A549 (cell line): ENCODE measurements at regions not wholly inside any gene's neighbourhood (a gene's known extent, or its start where the extent isn't known, plus 50 kb on each side); places are given as distances from the start of the nearest gene placed in this dataset.

Experiments used
- ATAC-seq, 2 experiments: fragments of 200-7000 bp in 1 of 2; fragments of >200 bp in 1 of 2; cut with Nextera tagmentation in 1 of 2; cut with Tn5 transposase in 1 of 2; 3 replicates each; pipeline versions ENCODE4 v1.8.0 to v1.9.1; 2018 to 2020; ENCODE audit warnings: mild to moderate bottlenecking in 1 of 2, moderate library complexity in 1 of 2
- CTCF ChIA-PET: fragments of 300-600 bp; sonication (Branson Sonifier 250); formaldehyde crosslinking; extraction: SDS; loops from one replicate; lab custom pipeline; 2021; ENCODE audit warnings: antibody characterized with exemption, inconsistent platforms; lab: Yijun Ruan, JAX
- POLR2A ChIA-PET: fragments of 350-600 bp; formaldehyde crosslinking; extraction: SDS; loops from one replicate; lab custom pipeline; 2021; ENCODE audit warnings: antibody characterized with exemption, inconsistent platforms; lab: Yijun Ruan, JAX
- DNase-seq, 2 experiments: peaks; one replicate each; pipeline versions ENCODE4 v3.0.0 to v3.0.0-alpha.2; 2011 to 2016; ENCODE audit warnings: low read depth in 1 of 2, low spot score in 1 of 2
- FAIRE-seq: peaks from 2 replicates; lab custom pipeline; 2011; peaks lifted over from hg19 to GRCh38; lab: Jason Lieb, UNC
- H3K27ac ChIP-seq, 2 experiments: fragments of >200 bp; sonication (Bioruptor Twin); formaldehyde crosslinking; 3 replicates each; pipeline ENCODE4 v1.5.1; 2016 to 2017
- H3K4me1 ChIP-seq: fragments of >200 bp; sonication (Bioruptor Twin); formaldehyde crosslinking; 3 replicates; pipeline ENCODE4 v1.6.1; 2016
- H3K4me2 ChIP-seq: fragments of >200 bp; sonication (Bioruptor Twin); formaldehyde crosslinking; 3 replicates; pipeline ENCODE4 v1.6.1; 2016
- H3K4me3 ChIP-seq: fragments of >200 bp; sonication (Bioruptor Twin); formaldehyde crosslinking; 3 replicates; pipeline ENCODE4 v1.5.1; 2016
- H3K9me3 ChIP-seq: fragments of >200 bp; sonication (Bioruptor Twin); formaldehyde crosslinking; 3 replicates; pipeline ENCODE4 v1.6.1; 2016
- BCL3 ChIP-seq: fragments of >200 bp; sonication (Bioruptor Twin); formaldehyde crosslinking; IDR thresholded peaks from 3 replicates; pipeline ENCODE4 v1.6.1; 2016
- CEBPB ChIP-seq, 2 experiments: fragments of >200 bp in 1 of 2; sonication (Bioruptor Twin) in 1 of 2; formaldehyde crosslinking in 1 of 2; IDR thresholded peaks; 2 replicates each; pipeline ENCODE4 v1.6.1; 2012 to 2016
- CHD4 ChIP-seq: fragments of 200-600 bp; sonication (generic); IDR thresholded peaks from 2 replicates; pipeline ENCODE4 v1.6.1; 2016; ENCODE audit warnings: antibody characterized with exemption, mild to moderate bottlenecking, borderline replicate concordance
- CTCF ChIP-seq: fragments of >200 bp; sonication (Bioruptor Twin); formaldehyde crosslinking; IDR thresholded peaks from 3 replicates; pipeline ENCODE4 v1.5.1; 2016
- EP300 ChIP-seq, 2 experiments: fragments of >200 bp; sonication (Bioruptor Twin); formaldehyde crosslinking; IDR thresholded peaks; 2 replicates in 1 of 2; 3 replicates in 1 of 2; pipeline ENCODE4 v1.6.1; 2016 to 2017
- FOSB ChIP-seq: fragments of 250-450 bp; sonication (Bioruptor Pico); IDR thresholded peaks from 2 replicates; pipeline ENCODE4 v1.5.0; 2020; ENCODE audit warnings: mild to moderate bottlenecking, moderate library complexity
- FOXS1 ChIP-seq: fragments of 250-450 bp; sonication (Bioruptor Pico); IDR thresholded peaks from 2 replicates; pipeline ENCODE4 v1.5.0; 2020; ENCODE audit warnings: mild to moderate bottlenecking, moderate library complexity
- GATA3 ChIP-seq: IDR thresholded peaks from 2 replicates; pipeline ENCODE4 v1.6.1; 2012; ENCODE audit warnings: borderline replicate concordance
- HOXA7 ChIP-seq: fragments of 250-450 bp; sonication (Bioruptor Pico); IDR thresholded peaks from 2 replicates; pipeline ENCODE4 v1.5.0; 2020; ENCODE audit warnings: mild to moderate bottlenecking, moderate library complexity
- JUNB ChIP-seq: fragments of >200 bp; sonication (Bioruptor Twin); formaldehyde crosslinking; IDR thresholded peaks from 2 replicates; pipeline ENCODE4 v1.6.1; 2016
- KDM1A ChIP-seq: fragments of 200-600 bp; sonication (generic); IDR thresholded peaks from 2 replicates; pipeline ENCODE4 v1.6.1; 2016; ENCODE audit warnings: low read depth, mild to moderate bottlenecking
- KDM5A ChIP-seq: fragments of 200-600 bp; sonication (generic); IDR thresholded peaks from 2 replicates; pipeline ENCODE4 v1.6.1; 2016; ENCODE audit warnings: antibody characterized with exemption, mild to moderate bottlenecking
- NFE2L2 ChIP-seq: fragments of 150-350 bp; conservative IDR thresholded peaks from 2 replicates; pipeline ENCODE4 v1.6.1; 2014; ENCODE audit warnings: low read length
- NPAS2 ChIP-seq: fragments of 250-450 bp; sonication (Bioruptor Pico); IDR thresholded peaks from 2 replicates; pipeline ENCODE4 v1.8.0; 2022; ENCODE audit warnings: mild to moderate bottlenecking, moderate library complexity, borderline replicate concordance
- PBX3 ChIP-seq: IDR thresholded peaks from 2 replicates; pipeline ENCODE4 v1.6.1; 2012
- PHF8 ChIP-seq: fragments of 200-600 bp; sonication (generic); IDR thresholded peaks from 2 replicates; pipeline ENCODE4 v1.6.1; 2016; ENCODE audit warnings: low read depth, mild to moderate bottlenecking, antibody characterized with exemption, moderate library complexity, borderline replicate concordance
- RCOR1 ChIP-seq: fragments of 150-350 bp; IDR thresholded peaks from 2 replicates; pipeline ENCODE4 v1.6.1; 2014; ENCODE audit warnings: antibody characterized with exemption, low read length, low read depth
- REST ChIP-seq: fragments of 200-600 bp; sonication (generic); IDR thresholded peaks from 2 replicates; pipeline ENCODE4 v1.6.1; 2016; ENCODE audit warnings: antibody characterized with exemption, mild to moderate bottlenecking, moderate library complexity
- RNF2 ChIP-seq: fragments of 200-600 bp; sonication (generic); IDR thresholded peaks from 2 replicates; pipeline ENCODE4 v1.6.1; 2016; ENCODE audit warnings: low read depth, mild to moderate bottlenecking, antibody characterized with exemption, moderate library complexity, borderline replicate concordance
- SREBF2 ChIP-seq: fragments of 450-650 bp; IDR thresholded peaks from 2 replicates; pipeline ENCODE4 v1.6.1; 2014; ENCODE audit warnings: mild to moderate bottlenecking, moderate library complexity
- USF2 ChIP-seq: fragments of 450-650 bp; IDR thresholded peaks from 2 replicates; pipeline ENCODE4 v1.6.1; 2014; ENCODE audit warnings: antibody characterized with exemption
- ZC3H11A ChIP-seq: fragments of 450-650 bp; IDR thresholded peaks from 2 replicates; pipeline ENCODE4 v1.6.1; 2014; ENCODE audit warnings: antibody characterized with exemption, mild to moderate bottlenecking
- ZFP36 ChIP-seq: fragments of 450-650 bp; IDR thresholded peaks from 2 replicates; pipeline ENCODE4 v1.6.1; 2014; ENCODE audit warnings: borderline replicate concordance; ENCODE audit not compliant: partially characterized antibody
- WGBS: methylation state at CpG from one replicate; pipeline ENCODE4 v1.1.6; 2017; ENCODE audit errors: missing lambda C conversion rate; 5-methylcytosine and 5-hydroxymethylcytosine counted together

- no peak overlapping the region for H3K4me3 ChIP-seq
- no peaks in the 10 kb centered on the region for H3K9me3 ChIP-seq
- POLR2A ChIA-PET = no interaction called here
- WGBS = 69% methylated on average over 2 of the region's 2 CpGs
- peaks cover 31% of the 10 kb centered on the region; the same call in 2 of the 3 replicates for H3K4me1 ChIP-seq
- H3K27ac ChIP-seq = peak overlapping the region; percentile 10 to 75; a peak in 4 of 6 replicates
- H3K4me2 ChIP-seq = no peak overlapping the region
- ATAC-seq = no peak
- no peak for DNase-seq
- TF ChIP-seq HOXA7 (CRISPR knock-in tag) (no peak), GATA3 (0 out of 2 replicates have a peak, but pooled peaks have one; percentile 16)
- no peak for FAIRE-seq
- CTCF ChIA-PET = no interaction called here
Observed at GRCh38 chr6:11412011-11412424, 125.5 kb upstream of the TMEM170B start.

- no peak for TF ChIP-seq CEBPB (IDR thresholded peaks at IDR 0.05)
- TF ChIP-seq FOSB (CRISPR knock-in tag) = no peak
- no peak for TF ChIP-seq SREBF2
- TF ChIP-seq NFE2L2 = no peak
- no peak for TF ChIP-seq RCOR1
- TF ChIP-seq CHD4 = no peak
- TF ChIP-seq JUNB = no peak
- no peak for TF ChIP-seq CTCF
- WGBS = 95% methylated on average over 3 of the region's 3 CpGs
- no peak overlapping the region for H3K4me2 ChIP-seq
- ATAC-seq (no peak), DNase-seq (no peak), FAIRE-seq (no peak)
- H3K9me3 ChIP-seq = no peaks in the 10 kb centered on the region
- no peak overlapping the region for H3K4me3 ChIP-seq
- H3K27ac ChIP-seq = peak overlapping the region; percentile 2 to 75; a peak in 4 of 6 replicates
- ChIA-PET POLR2A (interaction anchor here (0.9 kb wide), 1 partner anchor 96 kb away, joined by 3 read pairs; no protein-coding TSS in a partner anchor), CTCF (no interaction called here)
- peaks cover 31% of the 10 kb centered on the region; the same call in 2 of the 3 replicates for H3K4me1 ChIP-seq
Observed at GRCh38 chr6:11411593-11411992, 126.0 kb upstream of the TMEM170B start.

- Histone ChIP-seq H3K4me2 (no peak overlapping the region), H3K27ac (peak overlapping the region; percentile 27 to 75; a peak in 4 of 6 replicates), H3K4me1 (peaks cover 26% of the 10 kb centered on the region; the same call in 2 of the 3 replicates), H3K4me3 (no peak overlapping the region), H3K9me3 (no peaks in the 10 kb centered on the region)
- ChIA-PET CTCF (no interaction called here), POLR2A (interaction anchor here (0.9 kb wide), 1 partner anchor 95 kb away, joined by 3 read pairs; no protein-coding TSS in a partner anchor)
- DNase-seq (no peak), FAIRE-seq (no peak), ATAC-seq (no peak)
- 72% methylated on average over 4 of the region's 4 CpGs for WGBS
- TF ChIP-seq NPAS2 (no peak), EP300 (IDR thresholded peaks at IDR 0.05) (no peak), ZFP36 (no peak), KDM5A (no peak), REST (no peak), KDM1A (no peak), BCL3 (no peak), PHF8 (no peak), ZC3H11A (no peak), USF2 (no peak), FOXS1 (CRISPR knock-in tag) (no peak), RNF2 (no peak), PBX3 (no peak)
Observed at GRCh38 chr6:11410539-11411307, 126.8 kb upstream of the TMEM170B start.
